CD4-positive, alpha-beta T cell (primary cell): ENCODE measurements at regions not wholly inside any gene's neighbourhood (a gene's known extent, or its start where the extent isn't known, plus 50 kb on each side); places are given as distances from the start of the nearest gene placed in this dataset.
A peak's percentile ranks its signal among the peaks of the same experiment; 100 is the strongest.

Source experiments
- ATAC-seq: fragments of 200-7000 bp; cut with Tn5 transposase; one replicate; pipeline ENCODE4 v1.10.0; 2022; ENCODE audit warnings: mild to moderate bottlenecking; ENCODE audit not compliant: poor library complexity
- CTCF ChIA-PET: fragments of 350-600 bp; sonication (Branson Sonifier 250); formaldehyde crosslinking; loops from one replicate; lab custom pipeline; 2021; ENCODE audit warnings: antibody characterized with exemption, inconsistent platforms; lab: Charles Lee
- POLR2A ChIA-PET: fragments of 350-600 bp; sonication (Branson Sonifier 250); formaldehyde crosslinking; loops from one replicate; lab custom pipeline; 2021; ENCODE audit warnings: antibody characterized with exemption, inconsistent platforms; lab: Charles Lee
- DNase-seq, 14 experiments: peaks; one replicate each; pipeline ENCODE4 v3.0.0-alpha.2; 2013 to 2020; ENCODE audit warnings: mixed read lengths in 2 of 14
- H3K27ac ChIP-seq, 2 donors: one replicate each; pipeline versions ENCODE4 v1.5.1 to v1.7.0; 2013; ENCODE audit warnings: low read length in 2 of 2, low read depth in 1 of 2, mild to moderate bottlenecking in 1 of 2
- H3K27me3 ChIP-seq, 2 experiments: 1 replicate in 1 of 2; 2 replicates in 1 of 2; pipeline versions ENCODE4 v1.6.1 to v1.7.0; 2013; ENCODE audit warnings: low read length in 2 of 2, control low read depth in 1 of 2, mild to moderate bottlenecking in 1 of 2, moderate library complexity in 1 of 2; ENCODE audit not compliant: insufficient read depth in 2 of 2, control insufficient read depth in 1 of 2
- H3K36me3 ChIP-seq: one replicate; pipeline ENCODE4 v1.6.1; 2013; ENCODE audit warnings: low read length, control low read depth; ENCODE audit not compliant: insufficient read depth
- H3K4me1 ChIP-seq: one replicate; pipeline ENCODE4 v1.6.1; 2013; ENCODE audit warnings: low read length, control low read depth; ENCODE audit not compliant: insufficient read depth
- H3K4me3 ChIP-seq: one replicate; pipeline ENCODE4 v1.5.1; 2013; ENCODE audit warnings: mild to moderate bottlenecking, low read length, moderate library complexity
- H3K9me3 ChIP-seq, 2 experiments: 1 replicate in 1 of 2; 2 replicates in 1 of 2; pipeline versions ENCODE4 v1.6.1 to v1.7.0; 2013; ENCODE audit warnings: low read length in 2 of 2, mild to moderate bottlenecking in 2 of 2, control low read depth in 1 of 2, moderate library complexity in 1 of 2; ENCODE audit not compliant: control insufficient read depth in 1 of 2, insufficient read depth in 1 of 2
- H3K27ac Mint-ChIP-seq: one replicate; pipeline ENCODE4 v1.8.0; 2020; ENCODE audit warnings: mixed read lengths
- H3K27me3 Mint-ChIP-seq: one replicate; pipeline ENCODE4 v1.8.0; 2021; ENCODE audit warnings: mixed read lengths
- H3K36me3 Mint-ChIP-seq: one replicate; pipeline ENCODE4 v1.8.0; 2021; ENCODE audit warnings: low read depth, mixed read lengths
- H3K4me1 Mint-ChIP-seq: one replicate; pipeline ENCODE4 v1.8.0; 2021; ENCODE audit warnings: low read depth, mixed read lengths
- H3K4me3 Mint-ChIP-seq: one replicate; pipeline ENCODE4 v1.8.0; 2020; ENCODE audit warnings: mild to moderate bottlenecking, mixed read lengths
- H3K9me3 Mint-ChIP-seq: one replicate; pipeline ENCODE4 v1.8.0; 2020; ENCODE audit warnings: mixed read lengths
- CTCF ChIP-seq: fragments of 200-600 bp; IDR thresholded peaks from one replicate; pipeline ENCODE4 v1.8.0; 2022; ENCODE audit warnings: antibody characterized with exemption, mild to moderate bottlenecking
- intact Hi-C, 2 experiments: fragments of 100-400 bp; cut with DNase I in 1 of 2; cut with micrococcal nuclease in 1 of 2; formaldehyde crosslinking; loops; one replicate each; pipeline versions ENCODE4 v1.15.1 to v1.9.0; 2023 to 2025; cut with DNase I, micrococcal nuclease

DNA sequence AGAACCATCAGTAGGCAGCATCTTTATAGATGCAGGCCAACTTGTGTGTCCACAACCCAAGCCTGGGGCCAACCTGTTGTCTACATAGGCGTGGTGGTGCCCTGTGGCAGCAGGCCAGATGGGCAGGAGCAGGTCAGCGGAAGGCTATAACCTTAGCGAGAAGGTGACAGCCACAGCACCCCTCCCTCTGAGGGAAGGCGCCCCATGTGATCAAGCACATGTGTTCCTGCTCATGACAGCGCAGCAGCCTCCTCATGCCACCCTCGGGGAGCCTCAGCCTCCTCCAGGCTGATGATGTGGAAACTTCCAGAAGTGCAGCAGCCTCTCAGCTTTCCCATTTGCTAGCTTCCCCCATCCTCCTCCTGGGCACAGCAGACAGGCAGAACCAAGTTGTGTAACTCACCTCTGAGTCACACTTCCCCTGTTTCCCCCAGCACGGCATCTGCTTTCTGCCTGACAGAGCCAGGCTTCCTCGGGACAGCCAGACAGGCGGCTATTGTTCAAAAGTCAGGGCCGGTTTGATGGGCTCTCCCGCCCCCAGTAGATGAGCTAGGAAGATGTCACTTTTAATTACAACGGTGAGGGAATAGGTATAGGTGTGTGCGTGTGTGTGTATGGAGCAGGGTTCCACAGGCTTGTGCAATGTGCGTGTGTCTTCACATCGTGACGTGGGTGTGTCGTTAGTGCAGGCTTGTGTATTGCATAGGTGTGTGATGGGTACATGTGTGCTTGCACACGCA is 312.0 kb upstream of the ZMIZ1 start:
- H3K4me3 ChIP-seq = no peak overlapping the region
- no peaks in the 10 kb centered on the region for H3K36me3 ChIP-seq
- DNase-seq (peak in 3 of 14 experiments; percentile 19 to 81 (median 72)), ATAC-seq (no peak)
- H3K9me3 ChIP-seq = no peaks in the 10 kb centered on the region
- no peak overlapping the region for H3K27ac Mint-ChIP-seq
- peaks cover 16% of the 10 kb centered on the region for H3K27me3 Mint-ChIP-seq
- POLR2A ChIA-PET = no interaction called here
- CTCF ChIA-PET = no interaction called here
- no peaks in the 10 kb centered on the region for H3K36me3 Mint-ChIP-seq
- no peak for TF ChIP-seq CTCF
- H3K27me3 ChIP-seq = peaks cover 0 to 12% of the 10 kb centered on the region in 2 experiments
- no peaks in the 10 kb centered on the region for H3K4me1 ChIP-seq
- H3K4me1 Mint-ChIP-seq = no peaks in the 10 kb centered on the region
- no peak overlapping the region for H3K4me3 Mint-ChIP-seq
- intact Hi-C loops = no loop called here
- H3K9me3 Mint-ChIP-seq = no peaks in the 10 kb centered on the region
- H3K27ac ChIP-seq = no peak overlapping the region

GRCh38 chr10:78757344-78757925 is 311.3 kb upstream of the ZMIZ1 start:
- Mint-ChIP-seq H3K4me1 (no peaks in the 10 kb centered on the region), H3K27me3 (peaks cover 15% of the 10 kb centered on the region), H3K9me3 (no peaks in the 10 kb centered on the region), H3K4me3 (no peak overlapping the region), H3K27ac (no peak overlapping the region), H3K36me3 (no peaks in the 10 kb centered on the region)
- no peak for ATAC-seq
- Histone ChIP-seq H3K27me3 (peaks cover 0 to 9% of the 10 kb centered on the region in 2 experiments), H3K4me1 (no peaks in the 10 kb centered on the region), H3K9me3 (no peaks in the 10 kb centered on the region), H3K4me3 (no peak overlapping the region), H3K27ac (no peak overlapping the region), H3K36me3 (no peaks in the 10 kb centered on the region)
- TF ChIP-seq CTCF = no peak
- intact Hi-C loops = no loop called here
- DNase-seq = peak in 1 of 14 experiments; percentile 30
- CTCF ChIA-PET = no interaction called here
- POLR2A ChIA-PET = no interaction called here

DNA sequence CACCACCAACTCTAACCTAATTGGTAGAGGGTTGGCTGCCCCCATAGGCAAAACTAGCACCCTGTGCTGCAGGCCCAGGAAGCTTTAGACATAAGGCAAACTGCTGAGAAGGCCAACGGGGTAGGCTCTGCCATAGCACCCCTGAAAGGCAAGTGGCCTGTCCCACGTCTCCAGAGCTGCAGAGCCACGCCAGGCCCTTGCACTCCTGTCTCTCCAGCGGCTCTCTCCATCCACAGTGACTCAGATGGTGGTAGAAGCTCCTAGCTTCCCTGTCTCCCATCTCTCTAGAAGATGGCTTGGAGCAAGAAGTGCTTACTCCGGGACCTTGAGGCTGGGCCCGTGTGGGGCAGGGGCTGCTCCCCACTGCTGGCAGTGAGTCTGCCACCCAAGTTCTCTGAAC is 310.6 kb upstream of the ZMIZ1 start:
- DNase-seq = no peak
- no peaks in the 10 kb centered on the region for H3K36me3 ChIP-seq
- intact Hi-C loops = no loop called here
- H3K9me3 ChIP-seq = no peaks in the 10 kb centered on the region
- CTCF ChIA-PET = no interaction called here
- no peak for TF ChIP-seq CTCF
- Mint-ChIP-seq H3K27ac (no peak overlapping the region), H3K4me3 (no peak overlapping the region), H3K27me3 (peaks cover 8% of the 10 kb centered on the region), H3K36me3 (no peaks in the 10 kb centered on the region), H3K9me3 (no peaks in the 10 kb centered on the region), H3K4me1 (no peaks in the 10 kb centered on the region)
- no peak for ATAC-seq
- no peak overlapping the region for H3K27ac ChIP-seq
- POLR2A ChIA-PET = no interaction called here
- no peaks in the 10 kb centered on the region for H3K4me1 ChIP-seq
- peaks cover 0 to 3% of the 10 kb centered on the region in 2 experiments for H3K27me3 ChIP-seq
- H3K4me3 ChIP-seq = no peak overlapping the region
